ENCODE measurements at regions not wholly inside any gene's neighbourhood (a gene's known extent, or its start where the extent isn't known, plus 50 kb on each side); places are given as distances from the start of the nearest gene placed in this dataset.

- TF ChIP-seq, protein P1, sequence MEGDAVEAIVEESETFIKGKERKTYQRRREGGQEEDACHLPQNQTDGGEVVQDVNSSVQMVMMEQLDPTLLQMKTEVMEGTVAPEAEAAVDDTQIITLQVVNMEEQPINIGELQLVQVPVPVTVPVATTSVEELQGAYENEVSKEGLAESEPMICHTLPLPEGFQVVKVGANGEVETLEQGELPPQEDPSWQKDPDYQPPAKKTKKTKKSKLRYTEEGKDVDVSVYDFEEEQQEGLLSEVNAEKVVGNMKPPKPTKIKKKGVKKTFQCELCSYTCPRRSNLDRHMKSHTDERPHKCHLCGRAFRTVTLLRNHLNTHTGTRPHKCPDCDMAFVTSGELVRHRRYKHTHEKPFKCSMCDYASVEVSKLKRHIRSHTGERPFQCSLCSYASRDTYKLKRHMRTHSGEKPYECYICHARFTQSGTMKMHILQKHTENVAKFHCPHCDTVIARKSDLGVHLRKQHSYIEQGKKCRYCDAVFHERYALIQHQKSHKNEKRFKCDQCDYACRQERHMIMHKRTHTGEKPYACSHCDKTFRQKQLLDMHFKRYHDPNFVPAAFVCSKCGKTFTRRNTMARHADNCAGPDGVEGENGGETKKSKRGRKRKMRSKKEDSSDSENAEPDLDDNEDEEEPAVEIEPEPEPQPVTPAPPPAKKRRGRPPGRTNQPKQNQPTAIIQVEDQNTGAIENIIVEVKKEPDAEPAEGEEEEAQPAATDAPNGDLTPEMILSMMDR (optimal IDR thresholded peaks at IDR 0.05 in 1 of 3, IDR thresholded peaks at IDR 0.05 in 1 of 3, conservative IDR thresholded peaks at IDR 0.05 in 1 of 3; ENCODE audit: extremely low read depth in 1 of 3, insufficient read depth in 2 of 3, low read length in 3 of 3) = no peak
- no peak for TF ChIP-seq EZH2 (IDR thresholded peaks at IDR 0.05; ENCODE audit: low read length)
These were observed 1389.9 kb upstream of the MAP3K7 start for GRCh38 chr6:91976797-91977196.

All from keratinocyte (primary cell).